A549 (cell line): ENCODE measurements at regions not wholly inside any gene's neighbourhood (a gene's known extent, or its start where the extent isn't known, plus 50 kb on each side); places are given as distances from the start of the nearest gene placed in this dataset.

Experiments
- CHD2 ChIP-seq: fragments of 150-350 bp; IDR thresholded peaks from 2 replicates; pipeline ENCODE4 v1.6.1; 2014; ENCODE audit warnings: low read length; ENCODE audit not compliant: partially characterized antibody
- CTCF ChIP-seq: fragments of >200 bp; sonication (Bioruptor Twin); formaldehyde crosslinking; IDR thresholded peaks from 3 replicates; pipeline ENCODE4 v1.5.1; 2016
- ELK1 ChIP-seq: fragments of 150-350 bp; IDR thresholded peaks from 2 replicates; pipeline ENCODE4 v1.6.1; 2014; ENCODE audit warnings: low read depth, mild to moderate bottlenecking, low read length
- FOSL2 ChIP-seq, 2 experiments: fragments of 450-650 bp in 1 of 2; fragments of >200 bp in 1 of 2; sonication (Bioruptor Twin) in 1 of 2; formaldehyde crosslinking; IDR thresholded peaks; 2 replicates each; pipeline versions ENCODE4 v1.5.0 to v1.6.1; 2016 to 2020; ENCODE audit warnings: mild to moderate bottlenecking in 1 of 2, moderate library complexity in 1 of 2
- HDAC2 ChIP-seq: fragments of 200-600 bp; sonication (generic); IDR thresholded peaks from 2 replicates; pipeline ENCODE4 v1.6.1; 2016
- HEYL ChIP-seq: fragments of 250-450 bp; sonication (Bioruptor Pico); IDR thresholded peaks from 2 replicates; pipeline ENCODE4 v1.8.0; 2021; ENCODE audit warnings: mild to moderate bottlenecking, moderate library complexity
- MAX ChIP-seq: IDR thresholded peaks from 2 replicates; pipeline ENCODE4 v1.6.1; 2012
- PHF8 ChIP-seq: fragments of 200-600 bp; sonication (generic); IDR thresholded peaks from 2 replicates; pipeline ENCODE4 v1.6.1; 2016; ENCODE audit warnings: low read depth, mild to moderate bottlenecking, antibody characterized with exemption, moderate library complexity, borderline replicate concordance
- POLR2A ChIP-seq: IDR thresholded peaks from 2 replicates; pipeline ENCODE4 v1.6.1; 2012; ENCODE audit warnings: mild to moderate bottlenecking, low read length
- RAD21 ChIP-seq, 2 experiments: fragments of >200 bp in 1 of 2; sonication (Bioruptor Twin) in 1 of 2; formaldehyde crosslinking in 1 of 2; IDR thresholded peaks in 1 of 2; conservative IDR thresholded peaks in 1 of 2; 2 replicates in 1 of 2; 3 replicates in 1 of 2; pipeline ENCODE4 v1.6.1; 2012 to 2018; ENCODE audit warnings: inconsistent platforms in 1 of 2
- RFX5 ChIP-seq: fragments of 450-650 bp; IDR thresholded peaks from 2 replicates; pipeline ENCODE4 v1.7.1; 2014; ENCODE audit warnings: antibody characterized with exemption, mild to moderate bottlenecking, moderate library complexity
- RNF2 ChIP-seq: fragments of 200-600 bp; sonication (generic); IDR thresholded peaks from 2 replicates; pipeline ENCODE4 v1.6.1; 2016; ENCODE audit warnings: low read depth, mild to moderate bottlenecking, antibody characterized with exemption, moderate library complexity, borderline replicate concordance
- ZC3H11A ChIP-seq: fragments of 450-650 bp; IDR thresholded peaks from 2 replicates; pipeline ENCODE4 v1.6.1; 2014; ENCODE audit warnings: antibody characterized with exemption, mild to moderate bottlenecking

GRCh38 chr3:16759227-16759903 lies 125.4 kb upstream of the PLCL2 start:
- TF ChIP-seq CTCF (no peak), RAD21 (conservative IDR thresholded peaks at IDR 0.05 in 1 of 2, IDR thresholded peaks at IDR 0.05 in 1 of 2) (no peak), POLR2A (no peak), HEYL (no peak), MAX (no peak), RFX5 (no peak), CHD2 (no peak), ELK1 (no peak), PHF8 (no peak), RNF2 (no peak), ZC3H11A (no peak), HDAC2 (no peak), FOSL2 (IDR thresholded peaks at IDR 0.05) (no peak), FOSL2 (CRISPR knock-in tag; IDR thresholded peaks at IDR 0.05) (no peak)
